ENCODE measurements at regions not wholly inside any gene's neighbourhood (a gene's known extent, or its start where the extent isn't known, plus 50 kb on each side); places are given as distances from the start of the nearest gene placed in this dataset.

GRCh38 chr2:198558176-198558575, 753.8 kb downstream of the PLCL1 start:
- peaks cover 4% of the 10 kb centered on the region for H3K4me1 Mint-ChIP-seq
- H3K27me3 Mint-ChIP-seq (ENCODE audit: low read depth): no peaks in the 10 kb centered on the region
- H3K4me3 Mint-ChIP-seq: no peak overlapping the region
- H3K36me3 Mint-ChIP-seq: peaks cover 15% of the 10 kb centered on the region
- TF ChIP-seq, protein P1, sequence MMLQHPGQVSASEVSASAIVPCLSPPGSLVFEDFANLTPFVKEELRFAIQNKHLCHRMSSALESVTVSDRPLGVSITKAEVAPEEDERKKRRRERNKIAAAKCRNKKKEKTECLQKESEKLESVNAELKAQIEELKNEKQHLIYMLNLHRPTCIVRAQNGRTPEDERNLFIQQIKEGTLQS (CRISPR knock-in tag; conservative IDR thresholded peaks at IDR 0.05): no peak
- TF ChIP-seq STAT6 (CRISPR knock-in tag; conservative IDR thresholded peaks at IDR 0.05; ENCODE audit: low read depth) (no peak), SOX15 (CRISPR knock-in tag; IDR thresholded peaks at IDR 0.05) (no peak), ATF1 (CRISPR knock-in tag; IDR thresholded peaks at IDR 0.05) (no peak), CREB1 (CRISPR knock-in tag; IDR thresholded peaks at IDR 0.05) (no peak), ZBTB21 (CRISPR knock-in tag; IDR thresholded peaks at IDR 0.05; ENCODE audit: borderline replicate concordance) (no peak), ZNF219 (CRISPR knock-in tag; IDR thresholded peaks at IDR 0.05; ENCODE audit: borderline replicate concordance) (no peak), CBFB (CRISPR knock-in tag; IDR thresholded peaks at IDR 0.05; ENCODE audit: low read depth) (no peak), E2F5 (CRISPR knock-in tag; IDR thresholded peaks at IDR 0.05) (no peak), EMX1 (CRISPR knock-in tag; IDR thresholded peaks at IDR 0.05) (no peak), ZNF263 (CRISPR knock-in tag; IDR thresholded peaks at IDR 0.05; ENCODE audit: low read depth) (no peak), FOXK1 (CRISPR knock-in tag; IDR thresholded peaks at IDR 0.05) (no peak), GABPB1 (CRISPR knock-in tag; IDR thresholded peaks at IDR 0.05) (no peak), ZNF138 (CRISPR knock-in tag; conservative IDR thresholded peaks at IDR 0.05) (no peak), MAX (CRISPR knock-in tag; IDR thresholded peaks at IDR 0.05) (no peak), JUN (CRISPR knock-in tag; IDR thresholded peaks at IDR 0.05) (no peak)
- TF ChIP-seq, protein P2, sequence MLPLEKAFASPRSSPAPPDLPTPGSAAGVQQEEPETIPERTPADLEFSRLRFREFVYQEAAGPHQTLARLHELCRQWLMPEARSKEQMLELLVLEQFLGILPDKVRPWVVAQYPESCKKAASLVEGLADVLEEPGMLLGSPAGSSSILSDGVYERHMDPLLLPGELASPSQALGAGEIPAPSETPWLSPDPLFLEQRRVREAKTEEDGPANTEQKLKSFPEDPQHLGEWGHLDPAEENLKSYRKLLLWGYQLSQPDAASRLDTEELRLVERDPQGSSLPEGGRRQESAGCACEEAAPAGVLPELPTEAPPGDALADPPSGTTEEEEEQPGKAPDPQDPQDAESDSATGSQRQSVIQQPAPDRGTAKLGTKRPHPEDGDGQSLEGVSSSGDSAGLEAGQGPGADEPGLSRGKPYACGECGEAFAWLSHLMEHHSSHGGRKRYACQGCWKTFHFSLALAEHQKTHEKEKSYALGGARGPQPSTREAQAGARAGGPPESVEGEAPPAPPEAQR (CRISPR knock-in tag; IDR thresholded peaks at IDR 0.05): no peak
- TF ChIP-seq, protein P3, sequence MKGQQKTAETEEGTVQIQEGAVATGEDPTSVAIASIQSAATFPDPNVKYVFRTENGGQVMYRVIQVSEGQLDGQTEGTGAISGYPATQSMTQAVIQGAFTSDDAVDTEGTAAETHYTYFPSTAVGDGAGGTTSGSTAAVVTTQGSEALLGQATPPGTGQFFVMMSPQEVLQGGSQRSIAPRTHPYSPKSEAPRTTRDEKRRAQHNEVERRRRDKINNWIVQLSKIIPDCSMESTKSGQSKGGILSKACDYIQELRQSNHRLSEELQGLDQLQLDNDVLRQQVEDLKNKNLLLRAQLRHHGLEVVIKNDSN (CRISPR knock-in tag; IDR thresholded peaks at IDR 0.05): no peak
- no peak overlapping the region for H3K27ac Mint-ChIP-seq
- ChIA-PET CTCF (no interaction called here), POLR2A (no interaction called here)
- peaks cover 29% of the 10 kb centered on the region for H3K9me3 Mint-ChIP-seq
- DNase-seq (ENCODE audit: low spot score) (no peak), ATAC-seq (no peak)

DNA sequence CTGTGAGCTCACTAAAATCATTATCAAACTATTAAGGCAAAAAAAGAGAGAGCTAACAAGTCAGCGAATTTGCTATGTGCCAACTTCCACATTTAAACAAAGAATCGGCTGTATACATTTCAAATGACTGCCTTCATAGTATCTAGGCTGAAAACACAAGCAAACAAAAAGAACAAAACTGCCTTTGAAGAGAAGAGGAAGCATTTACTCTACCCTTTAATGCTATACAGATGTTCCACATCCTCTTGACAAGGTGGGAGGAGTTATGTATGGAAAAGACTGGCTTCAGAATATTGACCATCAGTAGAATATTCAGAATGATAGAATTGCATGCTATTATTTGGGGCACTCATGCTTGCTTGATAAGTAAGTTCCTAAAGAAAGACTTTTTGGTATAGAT, 741.7 kb downstream of the PLCL1 start:
- Mint-ChIP-seq H3K9me3 (no peaks in the 10 kb centered on the region; the same call in 1 of the 2 replicates), H3K36me3 (no peaks in the 10 kb centered on the region), H3K4me3 (no peak overlapping the region), H3K27me3 (ENCODE audit: low read depth) (no peaks in the 10 kb centered on the region; the same call in 1 of the 2 replicates), H3K27ac (no peak overlapping the region), H3K4me1 (peaks cover 10% of the 10 kb centered on the region)
- ChIA-PET CTCF (no interaction called here), POLR2A (no interaction called here)
- ATAC-seq (no peak), DNase-seq (ENCODE audit: low spot score) (no peak)
- TF ChIP-seq ZNF121 (CRISPR knock-in tag; IDR thresholded peaks at IDR 0.05) (no peak), TEAD4 (CRISPR knock-in tag; IDR thresholded peaks at IDR 0.05) (no peak), ZNF423 (CRISPR knock-in tag; IDR thresholded peaks at IDR 0.05) (no peak), GABPB1 (CRISPR knock-in tag; IDR thresholded peaks at IDR 0.05) (no peak), JAZF1 (CRISPR knock-in tag; IDR thresholded peaks at IDR 0.05) (no peak), ARID4B (CRISPR knock-in tag; IDR thresholded peaks at IDR 0.05; ENCODE audit: borderline replicate concordance) (no peak), FOXK1 (CRISPR knock-in tag; IDR thresholded peaks at IDR 0.05) (no peak), EMX1 (CRISPR knock-in tag; IDR thresholded peaks at IDR 0.05) (no peak), ZNF263 (CRISPR knock-in tag; IDR thresholded peaks at IDR 0.05; ENCODE audit: low read depth) (no peak), RELA (CRISPR knock-in tag; IDR thresholded peaks at IDR 0.05; ENCODE audit: borderline replicate concordance) (no peak)
- TF ChIP-seq, protein P4, sequence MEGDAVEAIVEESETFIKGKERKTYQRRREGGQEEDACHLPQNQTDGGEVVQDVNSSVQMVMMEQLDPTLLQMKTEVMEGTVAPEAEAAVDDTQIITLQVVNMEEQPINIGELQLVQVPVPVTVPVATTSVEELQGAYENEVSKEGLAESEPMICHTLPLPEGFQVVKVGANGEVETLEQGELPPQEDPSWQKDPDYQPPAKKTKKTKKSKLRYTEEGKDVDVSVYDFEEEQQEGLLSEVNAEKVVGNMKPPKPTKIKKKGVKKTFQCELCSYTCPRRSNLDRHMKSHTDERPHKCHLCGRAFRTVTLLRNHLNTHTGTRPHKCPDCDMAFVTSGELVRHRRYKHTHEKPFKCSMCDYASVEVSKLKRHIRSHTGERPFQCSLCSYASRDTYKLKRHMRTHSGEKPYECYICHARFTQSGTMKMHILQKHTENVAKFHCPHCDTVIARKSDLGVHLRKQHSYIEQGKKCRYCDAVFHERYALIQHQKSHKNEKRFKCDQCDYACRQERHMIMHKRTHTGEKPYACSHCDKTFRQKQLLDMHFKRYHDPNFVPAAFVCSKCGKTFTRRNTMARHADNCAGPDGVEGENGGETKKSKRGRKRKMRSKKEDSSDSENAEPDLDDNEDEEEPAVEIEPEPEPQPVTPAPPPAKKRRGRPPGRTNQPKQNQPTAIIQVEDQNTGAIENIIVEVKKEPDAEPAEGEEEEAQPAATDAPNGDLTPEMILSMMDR (IDR thresholded peaks at IDR 0.05): no peak

All from WTC11 (cell line).